GM12891 (cell line): ENCODE measurements at regions not wholly inside any gene's neighbourhood (a gene's known extent, or its start where the extent isn't known, plus 50 kb on each side); places are given as distances from the start of the nearest gene placed in this dataset.

ENCODE experiments used
- POLR2AphosphoS5 ChIP-seq: IDR thresholded peaks from 2 replicates; pipeline ENCODE4 v1.6.1; 2011; ENCODE audit warnings: low read depth, low read length, control low read depth
- SPI1 ChIP-seq: IDR thresholded peaks from 2 replicates; pipeline ENCODE4 v1.6.1; 2011; ENCODE audit warnings: low read depth, low read length, control low read depth

DNA sequence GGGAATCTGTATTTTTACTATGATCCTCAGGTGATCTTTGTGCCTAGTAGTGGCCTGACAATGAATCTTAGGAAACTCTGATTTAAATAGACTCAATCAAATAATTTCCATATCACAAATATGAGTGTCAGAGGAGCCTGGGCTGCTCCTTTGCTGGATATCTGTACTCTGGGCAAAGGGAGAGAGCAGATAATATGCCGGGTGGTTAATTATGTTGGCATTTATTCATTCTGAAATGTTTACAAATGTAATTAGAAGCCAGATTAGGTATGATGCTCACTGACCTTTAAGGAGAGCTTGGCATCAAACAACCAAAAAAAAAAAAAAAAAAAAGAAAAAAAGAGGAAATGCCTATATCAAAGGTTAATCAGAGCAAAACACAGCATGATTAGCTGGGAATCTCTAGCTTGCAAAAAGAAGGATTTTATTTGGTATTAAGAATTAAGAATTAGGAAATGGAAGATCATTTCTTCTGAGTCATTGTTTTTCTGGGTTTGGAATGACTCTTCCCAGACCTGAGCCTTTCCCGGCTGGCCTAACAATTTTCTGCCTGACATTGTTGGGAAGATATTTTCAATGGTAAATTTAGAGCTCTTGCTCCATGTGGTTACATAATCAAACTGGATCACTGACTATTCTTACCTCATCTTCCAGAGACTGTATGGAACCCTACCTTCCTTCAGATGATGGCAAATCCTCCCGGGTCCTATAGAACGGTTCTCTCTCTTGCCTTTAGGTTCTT is 365.3 kb downstream of the REEP3 start:
- TF ChIP-seq SPI1, result no peak
- no peak for TF ChIP-seq POLR2AphosphoS5
